B cell (primary cell): ENCODE measurements at regions not wholly inside any gene's neighbourhood (a gene's known extent, or its start where the extent isn't known, plus 50 kb on each side); places are given as distances from the start of the nearest gene placed in this dataset.

ENCODE experiments used
- ATAC-seq: fragments of 200-7000 bp; cut with Tn5 transposase; one replicate; pipeline ENCODE4 v1.10.0; 2021; ENCODE audit warnings: low read depth, mild to moderate bottlenecking, moderate number of reproducible peaks, moderate library complexity
- CTCF ChIA-PET: fragments of 350-600 bp; sonication (Branson Sonifier 250); formaldehyde crosslinking; loops from one replicate; lab custom pipeline; 2021; ENCODE audit warnings: antibody characterized with exemption, inconsistent platforms; lab: Charles Lee
- POLR2A ChIA-PET: fragments of 350-600 bp; sonication (Branson Sonifier 250); formaldehyde crosslinking; loops from one replicate; lab custom pipeline; 2021; ENCODE audit warnings: antibody characterized with exemption; lab: Charles Lee
- DNase-seq: peaks from one replicate; pipeline ENCODE4 v3.0.0; 2013
- H2AFZ ChIP-seq: 2 replicates; pipeline ENCODE4 v1.6.1; 2012; ENCODE audit warnings: mild to moderate bottlenecking, low read depth, low read length; ENCODE audit not compliant: insufficient read depth, poor library complexity, severe bottlenecking
- H3K27ac ChIP-seq, 2 donors: 1 replicate in 1 of 2; 2 replicates in 1 of 2; pipeline ENCODE4 v1.5.1; 2012 to 2013; ENCODE audit warnings: low read length in 2 of 2, mild to moderate bottlenecking in 2 of 2, moderate library complexity in 1 of 2
- H3K27me3 ChIP-seq, 4 experiments: fragments of 200-600 bp in 1 of 4; sonication (generic) in 1 of 4; replicated peaks in 1 of 4; 1 replicate in 2 of 4; 2 replicates in 2 of 4; pipeline versions ENCODE4 v1.6.1 to v1.7.0; 2013 to 2016; ENCODE audit warnings: low read length in 3 of 4, mild to moderate bottlenecking in 2 of 4, mixed read lengths in 1 of 4, moderate library complexity in 1 of 4; ENCODE audit not compliant: insufficient read depth in 4 of 4, control insufficient read depth in 3 of 4; ENCODE audit errors: control extremely low read depth in 1 of 4
- H3K36me3 ChIP-seq, 2 experiments: replicated peaks in 1 of 2; 1 replicate in 1 of 2; 2 replicates in 1 of 2; pipeline versions ENCODE4 v1.6.1 to v1.7.1; 2013; ENCODE audit warnings: low read length in 1 of 2; ENCODE audit not compliant: insufficient read depth in 2 of 2, control insufficient read depth in 1 of 2; ENCODE audit errors: control extremely low read depth in 1 of 2, extremely low read depth in 1 of 2
- H3K4me1 ChIP-seq, 2 donors: fragments of 200-600 bp in 1 of 2; sonication (generic) in 1 of 2; 1 replicate in 1 of 2; 2 replicates in 1 of 2; pipeline versions ENCODE4 v1.5.1 to v1.6.1; 2013 to 2017; ENCODE audit warnings: low read length in 2 of 2; ENCODE audit not compliant: control insufficient read depth in 2 of 2, insufficient read depth in 2 of 2
- H3K4me2 ChIP-seq: replicated peaks from 2 replicates; pipeline ENCODE3; 2012; ENCODE audit warnings: mild to moderate bottlenecking, low read depth, low read length; ENCODE audit not compliant: poor library complexity, severe bottlenecking
- H3K4me3 ChIP-seq, 5 experiments: fragments of 200-600 bp in 1 of 5; sonication (generic) in 1 of 5; 1 replicate in 3 of 5; 2 replicates in 2 of 5; pipeline versions ENCODE4 v1.5.1 to v1.7.0; 2011 to 2016; ENCODE audit warnings: low read length in 4 of 5, mild to moderate bottlenecking in 4 of 5, low read depth in 2 of 5, control low read depth in 1 of 5, moderate library complexity in 1 of 5; ENCODE audit not compliant: insufficient read depth in 1 of 5; ENCODE audit errors: control extremely low read depth in 1 of 5, extremely low read depth in 1 of 5
- H3K79me2 ChIP-seq: fragments of 200-600 bp; sonication (generic); one replicate; pipeline ENCODE4 v1.6.0; 2016; ENCODE audit warnings: low read length; ENCODE audit not compliant: control insufficient read depth, insufficient read depth
- H3K9ac ChIP-seq: fragments of 200-600 bp; sonication (generic); 2 replicates; pipeline ENCODE4 v1.6.1; 2017; ENCODE audit warnings: mild to moderate bottlenecking, low read length, moderate library complexity
- H3K9me3 ChIP-seq, 3 donors: one replicate each; pipeline versions ENCODE4 v1.6.1 to v1.7.1; 2013; ENCODE audit warnings: low read length in 2 of 3; ENCODE audit not compliant: control insufficient read depth in 2 of 3, insufficient read depth in 1 of 3; ENCODE audit errors: control extremely low read depth in 1 of 3
- H4K20me1 ChIP-seq: 2 replicates; pipeline ENCODE4 v1.6.0; 2012; ENCODE audit warnings: mild to moderate bottlenecking, low read length; ENCODE audit not compliant: insufficient read depth, control insufficient read depth, poor library complexity, severe bottlenecking
- H3K27ac Mint-ChIP-seq: one replicate; pipeline ENCODE4 v1.8.0; 2021; ENCODE audit warnings: mixed read lengths
- H3K27me3 Mint-ChIP-seq: one replicate; pipeline ENCODE4 v1.8.0; 2021; ENCODE audit warnings: mixed read lengths
- H3K4me1 Mint-ChIP-seq: one replicate; pipeline ENCODE4 v1.8.0; 2021; ENCODE audit warnings: mixed read lengths
- H3K4me3 Mint-ChIP-seq: one replicate; pipeline ENCODE4 v1.8.0; 2021; ENCODE audit warnings: mixed read lengths
- H3K9me3 Mint-ChIP-seq: one replicate; pipeline ENCODE4 v1.8.0; 2022; ENCODE audit warnings: mixed read lengths; ENCODE audit not compliant: insufficient read depth
- EZH2 ChIP-seq: IDR thresholded peaks from 2 replicates; pipeline ENCODE4 v1.6.1; 2012; ENCODE audit warnings: borderline replicate concordance, low read depth, mild to moderate bottlenecking, moderate library complexity, low read length; ENCODE audit not compliant: insufficient read depth, poor library complexity, severe bottlenecking
- WGBS: methylation state at CpG from one replicate; pipeline ENCODE4 v1.1.5; 2013; ENCODE audit warnings: missing lambda C conversion rate; ENCODE audit not compliant: insufficient coverage; 5-methylcytosine and 5-hydroxymethylcytosine counted together
- intact Hi-C: fragments of 100-400 bp; cut with micrococcal nuclease; formaldehyde crosslinking; loops from one replicate; pipeline ENCODE4 v1.10.0; 2022
- TF ChIP-seq, protein P1 (sequence below): fragments of 200-600 bp; IDR thresholded peaks from one replicate; pipeline ENCODE4 v1.8.0; 2022; ENCODE audit warnings: antibody characterized with exemption, mild to moderate bottlenecking

DNA sequence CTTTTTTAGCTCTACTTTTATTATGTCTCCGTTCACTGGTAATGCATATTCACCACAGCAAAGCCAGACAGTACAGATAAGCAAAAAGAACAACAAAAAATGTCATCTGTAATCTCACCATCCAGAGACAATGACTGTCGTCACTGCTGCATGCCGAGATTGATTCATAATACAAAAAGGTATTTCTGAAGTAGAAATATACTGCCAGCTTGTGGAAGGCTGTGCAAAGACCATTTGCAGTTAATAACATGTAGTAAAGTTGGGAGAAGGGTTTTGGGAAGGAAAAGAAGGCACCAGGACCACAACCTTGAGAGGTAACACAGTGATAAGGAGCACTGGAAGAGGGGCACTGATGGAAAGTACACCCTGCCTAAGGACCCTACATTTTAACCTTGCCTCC is 223.0 kb upstream of the ZIC3 start:
- Histone ChIP-seq H4K20me1 (no peaks in the 10 kb centered on the region), H3K9ac (no peak overlapping the region), H3K36me3 (no peaks in the 10 kb centered on the region), H3K4me2 (no peak overlapping the region), H2AFZ (no peak overlapping the region), H3K4me3 (no peak overlapping the region), H3K4me1 (no peaks in the 10 kb centered on the region), H3K27me3 (no peaks in the 10 kb centered on the region), H3K27ac (no peak overlapping the region), H3K9me3 (no peaks in the 10 kb centered on the region), H3K79me2 (no peaks in the 10 kb centered on the region)
- POLR2A ChIA-PET: no interaction called here
- Mint-ChIP-seq H3K4me3 (no peak overlapping the region), H3K9me3 (no peaks in the 10 kb centered on the region), H3K27me3 (no peaks in the 10 kb centered on the region), H3K4me1 (no peaks in the 10 kb centered on the region), H3K27ac (no peak overlapping the region)
- intact Hi-C loops: no loop called here
- CTCF ChIA-PET: no interaction called here
- TF ChIP-seq, protein P1, sequence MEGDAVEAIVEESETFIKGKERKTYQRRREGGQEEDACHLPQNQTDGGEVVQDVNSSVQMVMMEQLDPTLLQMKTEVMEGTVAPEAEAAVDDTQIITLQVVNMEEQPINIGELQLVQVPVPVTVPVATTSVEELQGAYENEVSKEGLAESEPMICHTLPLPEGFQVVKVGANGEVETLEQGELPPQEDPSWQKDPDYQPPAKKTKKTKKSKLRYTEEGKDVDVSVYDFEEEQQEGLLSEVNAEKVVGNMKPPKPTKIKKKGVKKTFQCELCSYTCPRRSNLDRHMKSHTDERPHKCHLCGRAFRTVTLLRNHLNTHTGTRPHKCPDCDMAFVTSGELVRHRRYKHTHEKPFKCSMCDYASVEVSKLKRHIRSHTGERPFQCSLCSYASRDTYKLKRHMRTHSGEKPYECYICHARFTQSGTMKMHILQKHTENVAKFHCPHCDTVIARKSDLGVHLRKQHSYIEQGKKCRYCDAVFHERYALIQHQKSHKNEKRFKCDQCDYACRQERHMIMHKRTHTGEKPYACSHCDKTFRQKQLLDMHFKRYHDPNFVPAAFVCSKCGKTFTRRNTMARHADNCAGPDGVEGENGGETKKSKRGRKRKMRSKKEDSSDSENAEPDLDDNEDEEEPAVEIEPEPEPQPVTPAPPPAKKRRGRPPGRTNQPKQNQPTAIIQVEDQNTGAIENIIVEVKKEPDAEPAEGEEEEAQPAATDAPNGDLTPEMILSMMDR: no peak
- TF ChIP-seq EZH2: no peak
- no peak for DNase-seq
- ATAC-seq: no peak
- no CpG with 5 or more reads among the region's 3 CpGs for WGBS

DNA sequence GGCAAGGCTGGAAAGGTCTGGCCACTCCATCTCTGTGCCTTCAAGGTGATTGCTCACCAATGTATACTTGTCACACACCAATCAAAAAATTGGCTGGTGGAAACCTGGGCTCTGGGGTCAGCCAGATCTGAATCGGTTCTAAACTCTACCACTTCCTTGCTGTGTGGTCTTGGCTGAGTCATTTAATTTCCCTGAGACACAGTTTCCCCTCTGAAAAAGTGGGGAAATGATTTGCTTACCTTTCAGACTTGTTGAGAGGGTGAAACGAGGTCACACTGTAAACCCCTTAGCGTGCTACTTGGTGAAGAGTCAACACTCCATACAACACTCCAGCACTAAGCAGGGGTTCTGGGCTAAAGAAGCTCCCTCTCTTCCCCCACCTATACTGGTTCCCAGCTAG is 252.3 kb upstream of the ZIC3 start:
- no peaks in the 10 kb centered on the region for H3K4me1 ChIP-seq
- no peak for DNase-seq
- H3K4me2 ChIP-seq: no peak overlapping the region
- ChIA-PET POLR2A (no interaction called here), CTCF (no interaction called here)
- intact Hi-C loops: no loop called here
- no peak overlapping the region for H3K4me3 ChIP-seq
- H2AFZ ChIP-seq: no peak overlapping the region
- H3K36me3 ChIP-seq: no peaks in the 10 kb centered on the region
- Mint-ChIP-seq H3K27me3 (no peaks in the 10 kb centered on the region), H3K9me3 (no peaks in the 10 kb centered on the region), H3K27ac (no peak overlapping the region), H3K4me1 (no peaks in the 10 kb centered on the region), H3K4me3 (no peak overlapping the region)
- H3K9ac ChIP-seq: no peak overlapping the region
- no peaks in the 10 kb centered on the region for H3K79me2 ChIP-seq
- no peaks in the 10 kb centered on the region for H3K9me3 ChIP-seq
- WGBS: 69% methylated on average over 2 of the region's 3 CpGs
- no peak overlapping the region for H3K27ac ChIP-seq
- no peaks in the 10 kb centered on the region for H3K27me3 ChIP-seq
- no peak for ATAC-seq
- TF ChIP-seq, protein P1: no peak
- no peak for TF ChIP-seq EZH2
- no peaks in the 10 kb centered on the region for H4K20me1 ChIP-seq
